ENCODE measurements at regions not wholly inside any gene's neighbourhood (a gene's known extent, or its start where the extent isn't known, plus 50 kb on each side); places are given as distances from the start of the nearest gene placed in this dataset.
"Not testable (repeated sequence)": the region's sequence is repeated elsewhere in the genome, so short reads cannot be mapped to it uniquely, and the experiment has no call there.

DNA sequence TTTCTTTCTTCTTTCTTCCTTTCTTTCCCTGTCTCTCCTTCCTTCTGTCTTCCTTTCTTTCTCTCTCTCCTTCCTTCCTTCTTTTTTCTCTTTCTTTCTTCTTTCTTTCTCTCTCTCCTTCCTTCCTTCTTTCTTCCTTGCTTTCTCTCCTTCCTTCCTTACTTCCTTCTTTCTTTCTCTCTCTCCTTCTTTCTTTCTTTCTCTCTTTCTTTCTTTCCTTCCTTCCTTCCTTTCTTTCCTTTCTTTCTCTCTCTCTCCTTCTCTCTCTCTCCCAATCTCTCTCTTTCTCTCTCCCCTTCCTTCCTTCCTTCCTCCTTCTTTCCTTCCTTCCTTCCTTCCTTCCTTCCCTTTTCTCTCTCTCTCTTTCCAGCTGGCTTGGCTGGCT lies 2806.6 kb downstream of the RPIA start:
- H3K4me1 ChIP-seq (ENCODE audit: control extremely low read depth in 1 of 4, control insufficient read depth in 4 of 4, insufficient read depth in 4 of 4, low read length in 3 of 4); DNase-seq; H3K4me3 ChIP-seq (ENCODE audit: control insufficient read depth in 1 of 7, extremely low read depth in 1 of 7, insufficient read depth in 4 of 7, low read depth in 2 of 7, low read length in 6 of 7); H3K27ac ChIP-seq (ENCODE audit: insufficient read depth in 1 of 2, low read depth in 1 of 2, low read length in 2 of 2, poor library complexity in 1 of 2, severe bottlenecking in 2 of 2); POLR2A ChIA-PET; CTCF ChIA-PET; H3K36me3 ChIP-seq (ENCODE audit: control insufficient read depth in 4 of 4, insufficient read depth in 4 of 4, low read length in 3 of 4); H3K9me3 ChIP-seq (ENCODE audit: control extremely low read depth in 1 of 5, control insufficient read depth in 4 of 5, insufficient read depth in 2 of 5, low read depth in 1 of 5, low read length in 4 of 5); H3K27me3 ChIP-seq (replicated peaks in 2 of 5; ENCODE audit: control insufficient read depth in 4 of 5, insufficient read depth in 5 of 5, low read length in 4 of 5): not testable (repeated sequence)

DNA sequence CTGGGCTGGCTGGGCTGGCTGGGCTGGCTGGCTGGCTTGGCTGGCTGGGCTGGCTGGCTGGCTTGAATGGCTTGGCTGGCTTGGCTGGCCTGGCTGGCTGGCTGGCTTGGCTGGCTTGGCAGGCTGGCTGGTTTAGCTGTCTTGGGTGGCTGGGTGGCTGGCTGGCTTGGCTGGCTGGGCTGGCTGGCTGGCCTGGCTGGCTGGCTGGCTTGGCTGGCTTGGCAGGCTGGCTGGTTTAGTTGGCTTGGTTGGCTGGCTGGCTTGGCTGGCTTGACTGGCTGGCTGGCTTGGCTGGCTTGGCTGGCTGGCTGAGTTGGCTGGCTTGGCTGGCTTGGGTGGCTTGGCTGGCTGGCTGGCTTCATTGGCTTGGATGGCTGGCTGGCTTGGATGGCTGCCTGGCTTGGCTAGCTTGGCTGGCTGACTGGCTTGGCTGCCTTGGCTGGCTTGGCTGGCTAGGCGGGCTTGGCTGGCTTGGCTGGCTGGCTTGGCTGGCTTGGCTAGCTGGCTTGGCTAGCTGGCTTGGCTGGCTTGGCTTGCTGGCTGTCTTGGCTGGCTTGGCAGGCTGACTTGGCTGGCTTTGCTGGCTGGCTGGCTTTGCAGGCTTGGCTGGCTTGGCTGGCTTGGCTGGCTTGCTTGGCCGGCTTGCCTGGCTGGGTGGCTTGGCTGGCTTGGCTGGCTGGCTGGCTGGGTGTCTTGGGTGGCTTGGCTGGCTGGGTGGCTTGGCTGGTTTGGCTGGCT lies 2807.2 kb downstream of the RPIA start:
- H3K27ac ChIP-seq (ENCODE audit: insufficient read depth in 1 of 2, low read depth in 1 of 2, low read length in 2 of 2, poor library complexity in 1 of 2, severe bottlenecking in 2 of 2); H3K4me1 ChIP-seq (ENCODE audit: control extremely low read depth in 1 of 4, control insufficient read depth in 4 of 4, insufficient read depth in 4 of 4, low read length in 3 of 4): not testable (repeated sequence)
- 89% methylated on average over 2 of the region's 2 CpGs for WGBS (ENCODE audit: insufficient coverage)

DNA sequence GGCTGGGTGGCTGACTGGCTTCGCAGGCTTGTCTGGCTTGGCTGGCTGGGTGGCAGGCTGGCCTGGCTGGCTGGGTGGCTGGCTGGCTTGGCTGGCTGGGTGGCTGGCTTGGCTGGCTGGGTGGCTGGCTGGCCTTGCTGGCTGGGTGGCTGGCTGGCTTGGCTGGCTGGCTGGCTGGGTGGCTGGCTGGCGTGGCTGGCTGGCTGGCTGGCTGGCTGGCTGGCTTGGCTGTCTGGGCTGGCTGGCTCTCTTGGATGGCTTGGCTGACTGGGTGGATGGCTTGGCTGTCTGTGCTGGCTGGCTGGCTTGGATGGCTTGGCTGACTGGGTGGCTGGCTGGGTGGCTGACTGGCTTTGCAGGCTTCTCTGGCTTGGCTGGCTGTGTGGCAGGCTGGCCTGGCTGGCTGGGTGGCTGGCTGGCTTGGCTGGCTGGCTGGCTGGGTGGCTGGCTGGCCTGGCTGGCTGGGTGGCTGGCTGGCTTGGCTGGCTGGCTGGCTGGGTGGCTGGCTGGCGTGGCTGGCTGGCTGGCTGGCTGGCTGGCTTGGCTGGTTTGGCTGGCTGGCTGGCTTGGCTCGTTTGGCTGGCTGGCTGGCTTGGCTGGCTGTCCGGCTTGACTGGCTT lies 2808.1 kb downstream of the RPIA start:
- CTCF ChIA-PET; H3K36me3 ChIP-seq (ENCODE audit: control insufficient read depth in 4 of 4, insufficient read depth in 4 of 4, low read length in 3 of 4); H3K4me1 ChIP-seq (ENCODE audit: control extremely low read depth in 1 of 4, control insufficient read depth in 4 of 4, insufficient read depth in 4 of 4, low read length in 3 of 4); H3K9me3 ChIP-seq (ENCODE audit: control extremely low read depth in 1 of 5, control insufficient read depth in 4 of 5, insufficient read depth in 2 of 5, low read depth in 1 of 5, low read length in 4 of 5); DNase-seq; H3K4me3 ChIP-seq (ENCODE audit: control insufficient read depth in 1 of 7, extremely low read depth in 1 of 7, insufficient read depth in 4 of 7, low read depth in 2 of 7, low read length in 6 of 7); POLR2A ChIA-PET; H3K27ac ChIP-seq (ENCODE audit: insufficient read depth in 1 of 2, low read depth in 1 of 2, low read length in 2 of 2, poor library complexity in 1 of 2, severe bottlenecking in 2 of 2); H3K27me3 ChIP-seq (replicated peaks in 2 of 5; ENCODE audit: control insufficient read depth in 4 of 5, insufficient read depth in 5 of 5, low read length in 4 of 5): not testable (repeated sequence)
- 93% methylated on average over 4 of the region's 5 CpGs for WGBS (ENCODE audit: insufficient coverage)

More for the DNA sequence above, 2807.2 kb downstream of the RPIA start:
- H3K27me3 ChIP-seq (replicated peaks in 2 of 5; ENCODE audit: control insufficient read depth in 4 of 5, insufficient read depth in 5 of 5, low read length in 4 of 5); CTCF ChIA-PET; POLR2A ChIA-PET; H3K9me3 ChIP-seq (ENCODE audit: control extremely low read depth in 1 of 5, control insufficient read depth in 4 of 5, insufficient read depth in 2 of 5, low read depth in 1 of 5, low read length in 4 of 5); H3K36me3 ChIP-seq (ENCODE audit: control insufficient read depth in 4 of 4, insufficient read depth in 4 of 4, low read length in 3 of 4); DNase-seq; H3K4me3 ChIP-seq (ENCODE audit: control insufficient read depth in 1 of 7, extremely low read depth in 1 of 7, insufficient read depth in 4 of 7, low read depth in 2 of 7, low read length in 6 of 7): not testable (repeated sequence)

DNA sequence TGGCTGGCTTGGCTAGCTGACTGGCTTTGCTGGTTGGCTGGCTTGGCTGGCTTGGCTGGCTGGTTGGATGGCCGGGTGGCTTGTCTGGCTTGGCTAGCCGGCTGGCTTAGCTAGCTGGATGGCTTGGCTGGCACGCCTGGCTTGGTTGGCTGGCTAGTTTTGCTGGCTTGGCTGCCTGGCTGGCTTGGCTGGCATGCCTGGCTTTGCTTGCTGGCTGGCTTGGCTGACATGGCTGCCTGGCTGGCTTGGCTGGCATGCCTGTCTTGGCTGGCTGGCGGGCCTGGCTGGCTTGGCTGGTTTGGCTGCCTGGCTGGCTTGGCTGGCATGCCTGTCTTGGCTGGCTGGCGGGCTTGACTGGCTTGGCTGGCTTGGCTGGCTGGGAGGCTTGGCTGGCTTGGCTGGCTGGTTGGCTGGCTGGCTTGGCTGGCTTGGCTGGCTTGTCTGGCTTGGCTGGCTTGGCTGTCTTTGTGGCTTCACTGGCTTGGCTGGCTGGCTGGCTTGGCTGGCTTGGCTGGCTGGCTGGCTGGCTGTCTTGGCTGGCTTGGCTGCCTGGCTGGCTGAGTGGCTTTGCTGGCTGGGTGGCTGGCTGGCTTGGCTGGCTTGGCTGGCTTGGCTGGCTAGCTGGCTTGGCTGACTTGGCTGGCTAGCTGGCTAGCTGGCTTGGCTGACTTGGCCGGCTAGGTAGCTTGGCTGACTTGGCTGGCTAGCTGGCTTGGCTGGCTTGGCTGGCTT lies 2808.9 kb downstream of the RPIA start:
- H3K27ac ChIP-seq (ENCODE audit: insufficient read depth in 1 of 2, low read depth in 1 of 2, low read length in 2 of 2, poor library complexity in 1 of 2, severe bottlenecking in 2 of 2); H3K4me3 ChIP-seq (ENCODE audit: control insufficient read depth in 1 of 7, extremely low read depth in 1 of 7, insufficient read depth in 4 of 7, low read depth in 2 of 7, low read length in 6 of 7); POLR2A ChIA-PET; CTCF ChIA-PET; H3K9me3 ChIP-seq (ENCODE audit: control extremely low read depth in 1 of 5, control insufficient read depth in 4 of 5, insufficient read depth in 2 of 5, low read depth in 1 of 5, low read length in 4 of 5); H3K36me3 ChIP-seq (ENCODE audit: control insufficient read depth in 4 of 4, insufficient read depth in 4 of 4, low read length in 3 of 4); H3K4me1 ChIP-seq (ENCODE audit: control extremely low read depth in 1 of 4, control insufficient read depth in 4 of 4, insufficient read depth in 4 of 4, low read length in 3 of 4); DNase-seq; H3K27me3 ChIP-seq (replicated peaks in 2 of 5; ENCODE audit: control insufficient read depth in 4 of 5, insufficient read depth in 5 of 5, low read length in 4 of 5): not testable (repeated sequence)
- WGBS (ENCODE audit: insufficient coverage), result 92% methylated on average over 6 of the region's 6 CpGs

DNA sequence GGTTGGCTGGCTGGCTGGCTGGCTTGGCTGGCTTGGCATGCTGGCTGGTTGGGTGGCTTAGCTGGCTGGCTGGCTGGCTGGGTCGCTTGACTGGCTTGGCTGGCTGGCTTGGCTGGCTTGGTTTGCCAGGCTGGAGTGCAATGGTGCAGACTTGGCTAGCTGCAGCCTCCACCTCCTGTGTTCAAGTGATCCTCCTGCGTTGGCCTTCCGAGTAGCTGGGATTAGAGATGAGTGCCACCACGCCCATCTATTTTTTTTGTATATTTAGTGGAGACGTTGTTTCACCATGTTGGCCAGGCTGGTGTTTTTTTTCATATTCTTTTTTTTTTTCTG lies 2809.5 kb downstream of the RPIA start:
- CTCF ChIA-PET; H3K9me3 ChIP-seq (ENCODE audit: control extremely low read depth in 1 of 5, control insufficient read depth in 4 of 5, insufficient read depth in 2 of 5, low read depth in 1 of 5, low read length in 4 of 5); H3K4me1 ChIP-seq (ENCODE audit: control extremely low read depth in 1 of 4, control insufficient read depth in 4 of 4, insufficient read depth in 4 of 4, low read length in 3 of 4); H3K27me3 ChIP-seq (replicated peaks in 2 of 5; ENCODE audit: control insufficient read depth in 4 of 5, insufficient read depth in 5 of 5, low read length in 4 of 5); DNase-seq; H3K27ac ChIP-seq (ENCODE audit: insufficient read depth in 1 of 2, low read depth in 1 of 2, low read length in 2 of 2, poor library complexity in 1 of 2, severe bottlenecking in 2 of 2); H3K36me3 ChIP-seq (ENCODE audit: control insufficient read depth in 4 of 4, insufficient read depth in 4 of 4, low read length in 3 of 4); POLR2A ChIA-PET; H3K4me3 ChIP-seq (ENCODE audit: control insufficient read depth in 1 of 7, extremely low read depth in 1 of 7, insufficient read depth in 4 of 7, low read depth in 2 of 7, low read length in 6 of 7): not testable (repeated sequence)
- no CpG with 5 or more reads among the region's 5 CpGs for WGBS (ENCODE audit: insufficient coverage)

DNA sequence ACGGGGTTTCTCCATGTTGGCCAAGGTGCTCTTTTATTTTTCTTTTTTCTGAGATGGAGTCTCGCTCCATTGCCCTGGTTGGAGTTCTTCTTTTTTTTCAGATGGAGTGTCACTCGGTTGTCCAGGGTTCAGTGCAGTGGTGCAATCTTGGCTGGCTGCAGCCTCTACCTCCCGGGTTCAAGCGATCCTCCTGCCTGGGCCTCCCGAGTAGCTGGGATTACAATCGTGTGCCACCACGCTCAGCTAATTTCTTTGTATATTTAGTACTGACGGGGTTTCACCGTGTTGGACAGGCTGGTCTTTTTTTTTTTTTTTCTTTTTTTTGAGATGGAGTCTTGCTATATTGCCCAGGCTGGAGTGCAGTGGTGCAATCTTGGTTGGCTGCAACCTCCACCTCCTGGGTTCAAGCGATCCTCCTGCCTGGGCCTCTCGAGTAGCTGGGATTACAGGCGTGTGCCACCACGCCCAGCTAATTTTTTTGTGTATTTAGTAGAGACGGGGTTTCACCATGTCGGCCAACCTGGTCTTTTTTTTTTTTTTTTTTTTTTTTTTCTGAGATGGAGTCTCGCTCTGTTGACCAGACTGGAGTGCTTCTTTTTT lies 2810.1 kb downstream of the RPIA start:
- DNase-seq; POLR2A ChIA-PET; H3K36me3 ChIP-seq (ENCODE audit: control insufficient read depth in 4 of 4, insufficient read depth in 4 of 4, low read length in 3 of 4); H3K27me3 ChIP-seq (replicated peaks in 2 of 5; ENCODE audit: control insufficient read depth in 4 of 5, insufficient read depth in 5 of 5, low read length in 4 of 5); H3K4me1 ChIP-seq (ENCODE audit: control extremely low read depth in 1 of 4, control insufficient read depth in 4 of 4, insufficient read depth in 4 of 4, low read length in 3 of 4); CTCF ChIA-PET; H3K4me3 ChIP-seq (ENCODE audit: control insufficient read depth in 1 of 7, extremely low read depth in 1 of 7, insufficient read depth in 4 of 7, low read depth in 2 of 7, low read length in 6 of 7); H3K9me3 ChIP-seq (ENCODE audit: control extremely low read depth in 1 of 5, control insufficient read depth in 4 of 5, insufficient read depth in 2 of 5, low read depth in 1 of 5, low read length in 4 of 5); H3K27ac ChIP-seq (ENCODE audit: insufficient read depth in 1 of 2, low read depth in 1 of 2, low read length in 2 of 2, poor library complexity in 1 of 2, severe bottlenecking in 2 of 2): not testable (repeated sequence)
- WGBS (ENCODE audit: insufficient coverage), result 100% methylated on average over 1 of the region's 17 CpGs

DNA sequence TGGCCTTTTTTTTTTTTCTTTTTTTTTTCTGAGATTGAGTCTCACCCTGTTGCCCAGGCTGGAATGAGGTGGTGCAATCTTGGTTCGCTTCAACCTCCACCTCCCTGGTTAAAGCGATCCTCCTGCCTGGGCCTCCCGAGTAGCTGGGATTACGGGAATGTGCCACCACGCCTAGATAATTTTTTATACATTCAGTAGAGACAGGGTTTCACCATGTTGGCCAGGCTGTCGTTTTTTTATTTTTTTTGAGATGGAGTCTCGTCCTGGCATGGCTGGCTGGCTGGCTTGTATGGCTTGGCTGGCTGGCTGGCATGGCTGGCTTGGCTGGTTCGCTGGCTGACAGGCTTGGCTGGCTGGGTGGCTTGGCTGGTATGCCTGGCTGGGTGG lies 2812.1 kb downstream of the RPIA start:
- POLR2A ChIA-PET; DNase-seq; H3K4me3 ChIP-seq (ENCODE audit: control insufficient read depth in 1 of 7, extremely low read depth in 1 of 7, insufficient read depth in 4 of 7, low read depth in 2 of 7, low read length in 6 of 7); CTCF ChIA-PET; H3K36me3 ChIP-seq (ENCODE audit: control insufficient read depth in 4 of 4, insufficient read depth in 4 of 4, low read length in 3 of 4); H3K27me3 ChIP-seq (replicated peaks in 2 of 5; ENCODE audit: control insufficient read depth in 4 of 5, insufficient read depth in 5 of 5, low read length in 4 of 5); H3K27ac ChIP-seq (ENCODE audit: insufficient read depth in 1 of 2, low read depth in 1 of 2, low read length in 2 of 2, poor library complexity in 1 of 2, severe bottlenecking in 2 of 2); H3K9me3 ChIP-seq (ENCODE audit: control extremely low read depth in 1 of 5, control insufficient read depth in 4 of 5, insufficient read depth in 2 of 5, low read depth in 1 of 5, low read length in 4 of 5); H3K4me1 ChIP-seq (ENCODE audit: control extremely low read depth in 1 of 4, control insufficient read depth in 4 of 4, insufficient read depth in 4 of 4, low read length in 3 of 4): not testable (repeated sequence)
- 87% methylated on average over 3 of the region's 8 CpGs for WGBS (ENCODE audit: insufficient coverage)

All from common myeloid progenitor, CD34-positive (primary cell).